Right lobe of liver (tissue), 4 donors: ENCODE measurements at regions not wholly inside any gene's neighbourhood (a gene's known extent, or its start where the extent isn't known, plus 50 kb on each side); places are given as distances from the start of the nearest gene placed in this dataset.

Experiments
- POLR2A ChIP-seq: fragments of 450-650 bp; IDR thresholded peaks from one replicate; pipeline ENCODE4 v1.6.1; 2017; ENCODE audit warnings: antibody characterized with exemption, mild to moderate bottlenecking
- TF ChIP-seq, protein P1 (sequence below), 4 donors: fragments of 200-600 bp in 3 of 4; fragments of 450-650 bp in 1 of 4; IDR thresholded peaks; one replicate each; pipeline versions ENCODE4 v1.5.1 to v1.8.0; 2016 to 2022; ENCODE audit warnings: antibody characterized with exemption in 4 of 4, mild to moderate bottlenecking in 2 of 4
- donor health status: DM: no; HTN: no; CAD: no.
- donor health status: DM: no; HTN: no; CAD: no.
- donor health status: DM: no; HTN: yes; CAD: no.

DNA sequence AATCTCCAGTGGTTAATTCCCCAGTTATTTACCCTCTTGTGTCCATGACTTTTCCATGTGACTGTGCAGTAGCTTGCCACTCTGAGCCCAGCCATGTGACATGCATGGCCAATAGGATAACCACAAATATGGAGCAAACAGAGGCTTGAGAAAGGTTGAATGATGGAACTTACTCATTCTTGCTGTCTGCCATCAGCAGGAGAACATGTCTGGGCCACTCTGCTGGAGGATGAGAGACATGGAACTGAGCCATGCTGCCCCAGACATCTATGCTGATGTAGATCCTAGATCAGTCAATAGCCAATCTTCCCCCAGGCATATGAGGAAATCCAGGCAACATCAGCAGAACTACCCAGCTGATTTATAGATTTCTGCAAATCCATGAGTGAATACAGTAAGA lies 992.3 kb upstream of the FANCL start:
- TF ChIP-seq, protein P1, sequence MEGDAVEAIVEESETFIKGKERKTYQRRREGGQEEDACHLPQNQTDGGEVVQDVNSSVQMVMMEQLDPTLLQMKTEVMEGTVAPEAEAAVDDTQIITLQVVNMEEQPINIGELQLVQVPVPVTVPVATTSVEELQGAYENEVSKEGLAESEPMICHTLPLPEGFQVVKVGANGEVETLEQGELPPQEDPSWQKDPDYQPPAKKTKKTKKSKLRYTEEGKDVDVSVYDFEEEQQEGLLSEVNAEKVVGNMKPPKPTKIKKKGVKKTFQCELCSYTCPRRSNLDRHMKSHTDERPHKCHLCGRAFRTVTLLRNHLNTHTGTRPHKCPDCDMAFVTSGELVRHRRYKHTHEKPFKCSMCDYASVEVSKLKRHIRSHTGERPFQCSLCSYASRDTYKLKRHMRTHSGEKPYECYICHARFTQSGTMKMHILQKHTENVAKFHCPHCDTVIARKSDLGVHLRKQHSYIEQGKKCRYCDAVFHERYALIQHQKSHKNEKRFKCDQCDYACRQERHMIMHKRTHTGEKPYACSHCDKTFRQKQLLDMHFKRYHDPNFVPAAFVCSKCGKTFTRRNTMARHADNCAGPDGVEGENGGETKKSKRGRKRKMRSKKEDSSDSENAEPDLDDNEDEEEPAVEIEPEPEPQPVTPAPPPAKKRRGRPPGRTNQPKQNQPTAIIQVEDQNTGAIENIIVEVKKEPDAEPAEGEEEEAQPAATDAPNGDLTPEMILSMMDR (IDR thresholded peaks at IDR 0.05), result no peak
- no peak for TF ChIP-seq POLR2A
